Posterior cingulate gyrus (tissue), 11 donors: ENCODE measurements at regions not wholly inside any gene's neighbourhood (a gene's known extent, or its start where the extent isn't known, plus 50 kb on each side); places are given as distances from the start of the nearest gene placed in this dataset.

Experiments used
- DNase-seq, 10 donors: peaks; one replicate each; pipeline versions ENCODE4 v3.0.0 to v3.0.0-alpha.2; 2020 to 2021; ENCODE audit warnings: mixed read lengths in 3 of 10
- intact Hi-C: fragments of 100-400 bp; cut with DNase I; formaldehyde crosslinking; loops from one replicate; pipeline ENCODE4 v1.15.1; 2023

DNA sequence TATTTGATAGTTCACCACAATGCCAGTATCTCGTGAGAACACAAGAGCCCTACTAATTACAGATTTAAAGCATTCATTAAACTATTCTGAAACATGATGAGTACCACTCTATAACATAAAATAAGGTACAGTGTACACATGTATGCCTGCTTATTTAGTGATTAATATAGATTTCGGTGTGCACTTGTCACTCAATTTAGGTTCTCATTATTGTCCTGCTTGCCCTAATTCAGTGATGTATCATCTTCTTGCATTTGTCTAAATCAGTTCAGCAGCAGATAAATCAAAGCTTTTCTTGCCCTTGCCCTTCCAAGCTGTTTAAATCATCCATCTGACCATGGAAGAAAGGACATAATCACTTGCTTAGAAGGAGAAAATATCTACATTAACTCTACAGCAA, 359.7 kb downstream of the GXYLT1 start:
- DNase-seq, result no peak

DNA sequence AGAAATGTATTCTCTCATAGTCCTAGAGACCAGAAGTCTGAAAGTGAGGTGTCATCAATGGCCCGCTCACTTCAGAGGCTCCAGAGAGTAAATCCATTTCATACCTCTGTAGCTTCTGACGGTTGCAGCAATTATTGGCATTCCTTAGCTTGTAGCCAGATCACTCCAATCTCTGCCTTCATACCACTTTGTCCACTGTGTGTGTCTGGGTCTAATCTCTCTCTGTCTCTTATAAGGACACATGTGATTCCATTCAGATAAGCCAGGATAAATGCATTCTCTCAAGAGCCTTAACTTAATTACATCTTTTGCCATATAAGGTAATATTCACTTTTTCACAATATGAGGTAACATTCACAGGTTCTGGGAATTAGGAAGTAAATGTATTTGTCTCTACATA, 365.7 kb downstream of the GXYLT1 start:
- DNase-seq, result no peak
- intact Hi-C loops, result no loop called here

More for the DNA sequence above, 359.7 kb downstream of the GXYLT1 start:
- intact Hi-C loops, result no loop called here

GRCh38 chr12:41777064-41777790, 367.4 kb downstream of the GXYLT1 start:
- DNase-seq, result peak in 1 of 10 donors; percentile 46
- intact Hi-C loops, result no loop called here

DNA sequence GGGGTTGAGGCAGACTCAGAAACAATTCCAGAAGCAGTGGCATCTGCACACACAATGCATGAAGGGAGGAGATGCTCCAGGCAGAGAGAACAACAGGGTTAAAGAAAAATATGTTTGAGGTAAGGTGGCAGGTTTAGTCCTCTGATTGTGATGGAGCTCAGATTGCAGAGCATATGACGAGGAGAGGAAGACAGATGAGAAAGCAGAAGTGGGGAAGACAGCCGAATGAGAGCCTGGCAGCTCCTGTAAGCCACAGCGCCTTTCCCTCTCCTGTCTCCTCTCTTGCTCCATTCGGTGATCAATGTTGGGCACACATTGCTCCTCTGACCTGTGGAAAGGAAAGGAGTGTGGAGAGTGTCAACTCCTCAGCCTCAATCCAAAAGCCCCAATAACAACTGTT, 372.2 kb downstream of the GXYLT1 start:
- intact Hi-C loops, result no loop called here
- DNase-seq, result no peak

- DNase-seq, result no peak
- intact Hi-C loops, result no loop called here
These were observed 374.9 kb downstream of the GXYLT1 start for GRCh38 chr12:41769810-41770209.

DNA sequence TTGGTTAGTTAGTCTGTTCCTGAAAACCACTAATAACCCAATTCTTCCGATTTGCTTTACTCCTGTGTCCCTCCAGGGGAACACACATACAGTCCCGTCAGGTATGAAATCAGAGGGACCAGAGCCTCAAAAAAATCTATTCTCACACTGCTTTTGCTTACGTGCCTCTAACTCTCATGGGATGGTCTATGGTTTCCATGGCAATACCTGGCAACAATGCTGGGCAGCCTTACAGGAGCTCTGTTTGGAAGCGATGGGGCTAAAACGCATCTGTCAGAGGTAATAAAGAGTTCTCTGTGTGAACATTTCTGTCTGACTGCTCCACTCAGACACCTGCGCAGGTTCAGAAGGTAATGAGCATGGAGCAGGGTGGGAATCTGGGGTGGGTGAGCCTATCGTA, 376.2 kb downstream of the GXYLT1 start:
- intact Hi-C loops, result no loop called here
- no peak for DNase-seq

DNA sequence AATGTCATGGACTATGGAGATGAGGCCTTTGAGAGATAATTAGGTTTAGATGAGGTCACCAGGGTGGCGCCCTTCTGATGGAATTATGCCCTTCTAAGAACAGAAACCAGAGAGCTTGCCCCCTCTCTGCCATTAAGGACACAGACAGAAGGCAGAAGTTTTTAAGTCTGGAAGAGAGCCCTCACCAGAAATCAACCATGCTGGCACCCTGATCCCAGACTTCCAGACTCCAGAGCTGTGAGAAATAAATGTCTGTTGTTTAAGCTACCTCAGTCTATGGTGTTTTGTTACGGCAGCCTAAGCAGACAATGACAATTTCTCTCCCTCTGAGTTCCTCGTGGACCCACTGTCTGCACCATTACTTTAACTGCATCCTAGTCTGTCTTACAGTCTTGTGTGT, 382.0 kb downstream of the GXYLT1 start:
- DNase-seq, result no peak
- intact Hi-C loops, result no loop called here

GRCh38 chr12:41745593-41745992, 399.1 kb downstream of the GXYLT1 start:
- intact Hi-C loops, result no loop called here
- no peak for DNase-seq

- intact Hi-C loops, result no loop called here
- DNase-seq, result no peak
These were observed 400.8 kb downstream of the GXYLT1 start for GRCh38 chr12:41743835-41744234.

- DNase-seq, result no peak
- intact Hi-C loops, result no loop called here
These were observed 405.6 kb downstream of the GXYLT1 start for GRCh38 chr12:41739066-41739465.

- intact Hi-C loops, result no loop called here
- DNase-seq, result no peak
These were observed 407.3 kb downstream of the GXYLT1 start for GRCh38 chr12:41737423-41737822.

- intact Hi-C loops, result no loop called here
- no peak for DNase-seq
These were observed 408.2 kb downstream of the GXYLT1 start for GRCh38 chr12:41736436-41736835.

DNA sequence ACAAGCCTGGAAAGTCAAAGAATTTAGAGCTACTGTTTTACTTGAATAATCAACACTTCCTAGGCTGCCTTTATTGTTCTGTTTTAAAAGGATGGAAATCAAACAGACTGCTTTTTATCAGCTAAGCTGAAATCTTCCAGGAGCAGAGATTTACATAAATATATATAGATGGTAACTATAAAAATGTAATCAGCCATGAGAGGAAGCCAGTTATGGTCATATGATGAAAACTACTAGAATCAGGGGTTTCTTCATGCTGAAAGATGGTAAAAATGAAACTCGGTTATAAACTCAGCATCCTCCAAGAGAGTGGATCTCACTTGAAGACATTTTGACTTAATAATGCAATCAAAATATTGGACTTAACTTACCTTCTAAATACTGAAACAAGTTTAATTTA, 413.0 kb downstream of the GXYLT1 start:
- intact Hi-C loops, result no loop called here
- no peak for DNase-seq

DNA sequence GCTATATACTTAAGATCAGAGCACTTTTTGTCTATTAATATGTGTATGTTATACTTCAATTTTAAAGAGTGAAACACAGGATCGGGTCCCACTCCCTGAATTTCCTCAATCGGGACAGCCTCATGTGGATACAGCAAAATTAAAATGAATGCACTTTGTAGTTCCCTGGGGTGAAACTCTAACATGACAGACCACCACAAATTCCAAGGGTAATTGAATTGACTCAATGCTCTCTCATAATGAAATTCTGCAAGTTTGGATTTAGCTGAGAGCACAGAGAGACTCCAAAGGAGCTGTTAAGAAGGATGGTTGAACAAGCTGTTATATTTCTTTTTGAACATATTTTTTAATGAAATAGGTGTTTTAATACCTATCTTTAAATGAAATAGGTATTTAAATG, 413.6 kb downstream of the GXYLT1 start:
- intact Hi-C loops, result no loop called here
- DNase-seq, result no peak

DNA sequence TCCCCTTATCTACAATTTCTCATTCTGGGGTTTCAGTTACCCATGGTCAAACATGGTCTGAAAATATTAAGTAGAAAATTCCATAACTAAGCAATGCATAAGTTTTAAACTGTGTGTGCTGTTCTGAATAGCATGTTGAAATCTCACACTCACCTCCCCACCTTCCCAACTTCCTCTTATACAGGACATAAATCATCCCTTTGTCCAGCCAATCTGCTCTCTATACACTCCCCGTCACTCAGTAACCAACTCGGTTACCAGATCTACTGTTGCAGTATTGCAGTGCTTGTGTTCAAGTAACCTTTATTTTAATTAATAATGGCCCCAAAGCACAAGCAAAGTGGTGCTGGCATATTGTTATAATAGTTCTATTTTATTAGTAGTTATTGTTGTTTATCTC, 420.5 kb downstream of the GXYLT1 start:
- intact Hi-C loops, result no loop called here
- DNase-seq, result no peak

- intact Hi-C loops, result no loop called here
- no peak for DNase-seq
These were observed 425.5 kb downstream of the GXYLT1 start for GRCh38 chr12:41719214-41719613.

DNA sequence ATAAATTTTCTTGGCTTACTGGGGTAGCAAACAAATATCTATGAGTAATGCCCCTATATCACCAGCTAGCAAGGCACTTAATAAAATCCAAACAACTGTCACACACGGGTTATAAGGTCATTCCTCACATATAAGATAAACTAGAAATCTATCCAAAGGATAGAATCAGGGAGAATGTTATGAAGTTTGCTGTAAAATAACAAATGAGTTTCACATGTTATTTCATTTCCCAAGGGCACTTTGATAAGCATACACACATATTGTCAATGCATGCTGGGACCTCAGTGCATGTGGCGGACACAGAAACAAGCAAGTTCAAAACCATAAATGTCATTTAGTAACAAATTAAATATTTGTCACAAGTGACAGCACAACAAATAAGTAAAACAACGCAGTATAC, 429.4 kb downstream of the GXYLT1 start:
- intact Hi-C loops, result no loop called here
- no peak for DNase-seq

- DNase-seq, result no peak
- intact Hi-C loops, result no loop called here
These were observed 435.0 kb downstream of the GXYLT1 start for GRCh38 chr12:41709463-41710285.

GRCh38 chr12:41709012-41709411, 435.7 kb downstream of the GXYLT1 start:
- no peak for DNase-seq
- intact Hi-C loops, result no loop called here

- no peak for DNase-seq
- intact Hi-C loops, result no loop called here
These were observed 438.3 kb downstream of the GXYLT1 start for GRCh38 chr12:41706376-41706775.

- peak in 1 of 10 donors; percentile 31 for DNase-seq
- intact Hi-C loops, result no loop called here
These were observed 442.6 kb downstream of the GXYLT1 start for GRCh38 chr12:41701943-41702601.

- no peak for DNase-seq
- intact Hi-C loops, result no loop called here
These were observed 443.7 kb downstream of the GXYLT1 start for GRCh38 chr12:41700940-41701339.
